Caco-2 (cell line): ENCODE measurements at regions not wholly inside any gene's neighbourhood (a gene's known extent, or its start where the extent isn't known, plus 50 kb on each side); places are given as distances from the start of the nearest gene placed in this dataset.

Experiments used
- BruUV-seq: library from RNA; stranded (reverse); fragments of 400-500 nt; replicated peaks from 2 replicates; lab custom pipeline; 2021; lab: Mats Ljungman, UMichigan
- CTCF ChIA-PET: fragments of 300-600 bp; sonication (Branson Sonifier 250); formaldehyde crosslinking; loops from one replicate; lab custom pipeline; 2022; ENCODE audit warnings: antibody characterized with exemption; lab: Charles Lee
- POLR2A ChIA-PET: fragments of 300-600 bp; sonication (Branson Sonifier 250); formaldehyde crosslinking; loops from one replicate; lab custom pipeline; 2022; ENCODE audit warnings: antibody characterized with exemption; lab: Charles Lee
- DNase-seq, 2 experiments: peaks; one replicate each; pipeline versions ENCODE4 v3.0.0 to v3.0.0-alpha.2; 2020 to 2022
- H3K27me3 ChIP-seq: replicated peaks from 2 replicates; pipeline ENCODE4 v1.6.0; 2011; ENCODE audit warnings: low read length; ENCODE audit not compliant: control insufficient read depth, insufficient read depth
- H3K36me3 ChIP-seq: 2 replicates; pipeline ENCODE4 v1.5.1; 2011; ENCODE audit warnings: low read length; ENCODE audit not compliant: control insufficient read depth, insufficient read depth
- H3K4me1 ChIP-seq: fragments of 250-450 bp; sonication (Bioruptor Pico); 2 replicates; pipeline ENCODE4 v1.5.1; 2020; ENCODE audit warnings: mild to moderate bottlenecking
- H3K4me3 ChIP-seq: 2 replicates; pipeline ENCODE4 v1.5.1; 2011; ENCODE audit warnings: low read depth, mild to moderate bottlenecking, control low read depth, low read length
- H3K9me3 ChIP-seq: fragments of 250-450 bp; sonication (Bioruptor Pico); 2 replicates; pipeline ENCODE4 v1.5.1; 2020; ENCODE audit warnings: mild to moderate bottlenecking, moderate library complexity
- H3K27ac Mint-ChIP-seq: one replicate; pipeline ENCODE4 v1.8.0; 2022; ENCODE audit warnings: mixed read lengths; ENCODE audit not compliant: unreplicated experiment
- H3K27me3 Mint-ChIP-seq: one replicate; pipeline ENCODE4 v1.8.0; 2022; ENCODE audit warnings: mixed read lengths; ENCODE audit not compliant: insufficient read depth, unreplicated experiment
- H3K36me3 Mint-ChIP-seq: one replicate; pipeline ENCODE4 v1.8.0; 2022; ENCODE audit warnings: mild to moderate bottlenecking, mixed read lengths; ENCODE audit not compliant: insufficient read depth, unreplicated experiment
- H3K4me1 Mint-ChIP-seq: one replicate; pipeline ENCODE4 v1.8.0; 2022; ENCODE audit warnings: low read depth, mixed read lengths; ENCODE audit not compliant: unreplicated experiment
- H3K4me3 Mint-ChIP-seq: one replicate; pipeline ENCODE4 v1.8.0; 2022; ENCODE audit warnings: mild to moderate bottlenecking, moderate library complexity, mixed read lengths; ENCODE audit not compliant: unreplicated experiment
- H3K9me3 Mint-ChIP-seq: one replicate; pipeline ENCODE4 v1.8.0; 2022; ENCODE audit warnings: mixed read lengths; ENCODE audit not compliant: unreplicated experiment
- intact Hi-C: fragments of 100-400 bp; cut with micrococcal nuclease; formaldehyde crosslinking; loops from one replicate; pipeline ENCODE4 v1.10.0; 2022; ENCODE audit not compliant: unreplicated experiment
- TF ChIP-seq, protein P1 (sequence below), 2 experiments: fragments of 200-600 bp in 1 of 2; IDR thresholded peaks; 1 replicate in 1 of 2; 2 replicates in 1 of 2; pipeline versions ENCODE4 v1.5.1 to v1.8.0; 2011 to 2022; ENCODE audit warnings: antibody characterized with exemption in 1 of 2, control low read depth in 1 of 2, inconsistent platforms in 1 of 2, low read depth in 1 of 2, low read length in 1 of 2, mild to moderate bottlenecking in 1 of 2, moderate library complexity in 1 of 2; ENCODE audit not compliant: insufficient read depth in 1 of 2, severe bottlenecking in 1 of 2, unreplicated experiment in 1 of 2

DNA sequence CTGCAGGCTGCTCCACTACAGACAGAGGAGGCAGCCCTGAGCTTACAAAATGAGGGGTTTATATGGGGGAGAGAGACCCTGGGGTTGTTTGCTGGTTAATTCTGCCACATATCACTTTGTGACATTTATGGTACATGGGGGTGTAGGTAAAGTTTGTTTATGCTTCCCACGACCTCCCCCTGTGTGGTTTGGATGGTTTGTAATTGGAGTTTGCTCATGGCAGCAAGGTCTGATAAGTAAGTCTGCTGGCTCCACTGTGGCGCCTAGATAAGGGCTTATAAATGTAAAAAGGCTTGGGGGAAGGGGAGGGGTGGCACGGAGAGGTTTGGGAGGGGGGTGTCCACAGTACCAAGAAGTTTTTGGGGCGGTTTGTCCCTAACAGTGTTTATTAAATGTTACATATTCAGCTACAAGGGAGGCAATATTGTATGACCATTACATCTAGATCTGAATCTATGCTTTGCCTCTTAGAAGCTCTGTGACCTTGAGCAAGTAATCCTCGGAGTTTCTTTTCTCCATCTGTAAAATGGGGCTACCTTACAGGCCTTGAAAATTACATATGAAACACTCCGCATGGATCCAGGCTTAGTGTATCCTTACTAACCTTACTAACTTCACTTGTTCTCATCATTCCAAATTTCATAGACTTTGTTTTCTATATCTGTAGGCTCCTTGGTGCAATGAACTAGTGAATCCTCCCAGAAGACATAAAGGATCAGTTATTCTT, 204.8 kb upstream of the NOX3 start:
- CTCF ChIA-PET: no interaction called here
- no TSS peak for BruUV-seq

DNA sequence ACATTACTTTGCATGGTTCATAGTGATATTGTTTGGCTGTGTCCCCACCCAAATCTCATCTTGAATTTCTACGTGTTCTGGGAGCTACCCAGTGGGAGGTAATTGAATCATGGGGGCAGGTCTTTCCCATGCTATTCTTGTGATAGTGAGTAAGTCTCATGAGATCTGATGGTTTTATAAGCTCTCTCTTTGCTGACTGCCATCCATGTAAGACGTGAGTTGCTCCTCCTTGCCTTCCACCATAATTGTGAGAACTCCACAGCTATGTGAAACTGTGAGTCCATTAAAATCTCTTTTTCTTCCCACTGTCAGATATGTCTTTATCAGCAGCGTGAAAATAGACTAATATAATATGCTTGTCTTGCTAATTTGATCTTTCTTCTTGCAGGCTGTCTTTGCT, 200.4 kb upstream of the NOX3 start:
- Mint-ChIP-seq H3K36me3 (no peaks in the 10 kb centered on the region), H3K4me3 (no peak overlapping the region), H3K9me3 (peaks cover 28% of the 10 kb centered on the region), H3K27me3 (no peaks in the 10 kb centered on the region), H3K27ac (no peak overlapping the region), H3K4me1 (no peaks in the 10 kb centered on the region)
- DNase-seq: no peak
- H3K36me3 ChIP-seq: no peaks in the 10 kb centered on the region
- intact Hi-C loops: no loop called here
- TF ChIP-seq, protein P1, sequence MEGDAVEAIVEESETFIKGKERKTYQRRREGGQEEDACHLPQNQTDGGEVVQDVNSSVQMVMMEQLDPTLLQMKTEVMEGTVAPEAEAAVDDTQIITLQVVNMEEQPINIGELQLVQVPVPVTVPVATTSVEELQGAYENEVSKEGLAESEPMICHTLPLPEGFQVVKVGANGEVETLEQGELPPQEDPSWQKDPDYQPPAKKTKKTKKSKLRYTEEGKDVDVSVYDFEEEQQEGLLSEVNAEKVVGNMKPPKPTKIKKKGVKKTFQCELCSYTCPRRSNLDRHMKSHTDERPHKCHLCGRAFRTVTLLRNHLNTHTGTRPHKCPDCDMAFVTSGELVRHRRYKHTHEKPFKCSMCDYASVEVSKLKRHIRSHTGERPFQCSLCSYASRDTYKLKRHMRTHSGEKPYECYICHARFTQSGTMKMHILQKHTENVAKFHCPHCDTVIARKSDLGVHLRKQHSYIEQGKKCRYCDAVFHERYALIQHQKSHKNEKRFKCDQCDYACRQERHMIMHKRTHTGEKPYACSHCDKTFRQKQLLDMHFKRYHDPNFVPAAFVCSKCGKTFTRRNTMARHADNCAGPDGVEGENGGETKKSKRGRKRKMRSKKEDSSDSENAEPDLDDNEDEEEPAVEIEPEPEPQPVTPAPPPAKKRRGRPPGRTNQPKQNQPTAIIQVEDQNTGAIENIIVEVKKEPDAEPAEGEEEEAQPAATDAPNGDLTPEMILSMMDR (IDR thresholded peaks at IDR 0.05; ENCODE audit: insufficient read depth in 1 of 2, low read depth in 1 of 2, low read length in 1 of 2, severe bottlenecking in 1 of 2, unreplicated experiment in 1 of 2): no peak
- no TSS peak for BruUV-seq
- H3K27me3 ChIP-seq: no peaks in the 10 kb centered on the region
- POLR2A ChIA-PET: no interaction called here
- no peak overlapping the region for H3K4me3 ChIP-seq
- no peaks in the 10 kb centered on the region; the same call in 1 of the 2 replicates for H3K9me3 ChIP-seq
- no peaks in the 10 kb centered on the region for H3K4me1 ChIP-seq
- CTCF ChIA-PET: no interaction called here

More for the DNA sequence above, 204.8 kb upstream of the NOX3 start:
- POLR2A ChIA-PET: no interaction called here
- peaks cover 3% of the 10 kb centered on the region for H3K27me3 Mint-ChIP-seq
- no peaks in the 10 kb centered on the region for H3K27me3 ChIP-seq
- H3K36me3 Mint-ChIP-seq: no peaks in the 10 kb centered on the region
- H3K9me3 ChIP-seq: no peaks in the 10 kb centered on the region
- intact Hi-C loops: no loop called here
- TF ChIP-seq, protein P1 (IDR thresholded peaks at IDR 0.05; ENCODE audit: insufficient read depth in 1 of 2, low read depth in 1 of 2, low read length in 1 of 2, severe bottlenecking in 1 of 2, unreplicated experiment in 1 of 2): no peak
- H3K4me1 Mint-ChIP-seq: no peaks in the 10 kb centered on the region
- peaks cover 12% of the 10 kb centered on the region for H3K9me3 Mint-ChIP-seq
- DNase-seq: no peak
- H3K27ac Mint-ChIP-seq: no peak overlapping the region
- H3K4me3 Mint-ChIP-seq: no peak overlapping the region
- no peaks in the 10 kb centered on the region for H3K36me3 ChIP-seq
- H3K4me3 ChIP-seq: no peak overlapping the region
- H3K4me1 ChIP-seq: no peaks in the 10 kb centered on the region

DNA sequence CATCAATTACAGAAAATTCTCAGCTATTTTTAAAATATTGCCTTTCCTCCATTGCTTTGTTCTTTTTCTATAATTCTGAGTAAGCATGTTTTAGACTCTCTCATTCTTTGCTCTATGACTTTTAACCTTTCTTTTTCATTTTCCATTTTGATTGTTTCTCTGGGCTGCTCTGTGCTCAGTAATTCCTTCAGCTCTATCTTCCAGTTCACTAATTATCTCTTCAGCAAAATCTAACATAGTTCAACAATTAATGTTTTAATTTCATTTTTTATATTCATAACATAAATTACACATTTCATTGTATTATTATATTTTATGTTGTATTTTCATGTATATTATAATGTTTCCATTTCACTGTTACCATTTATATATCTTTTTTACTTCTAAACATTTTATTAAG, 198.8 kb upstream of the NOX3 start:
- ChIA-PET POLR2A (no interaction called here), CTCF (no interaction called here)
- no peak for DNase-seq
- Histone ChIP-seq H3K36me3 (no peaks in the 10 kb centered on the region), H3K4me3 (no peak overlapping the region), H3K4me1 (no peaks in the 10 kb centered on the region), H3K27me3 (no peaks in the 10 kb centered on the region), H3K9me3 (no peaks in the 10 kb centered on the region; the same call in 1 of the 2 replicates)
- TF ChIP-seq, protein P1 (IDR thresholded peaks at IDR 0.05; ENCODE audit: insufficient read depth in 1 of 2, low read depth in 1 of 2, low read length in 1 of 2, severe bottlenecking in 1 of 2, unreplicated experiment in 1 of 2): no peak
- no peak overlapping the region for H3K27ac Mint-ChIP-seq
- intact Hi-C loops: no loop called here
- H3K36me3 Mint-ChIP-seq: no peaks in the 10 kb centered on the region
- peaks cover 28% of the 10 kb centered on the region for H3K9me3 Mint-ChIP-seq
- no TSS peak for BruUV-seq
- H3K4me3 Mint-ChIP-seq: no peak overlapping the region
- H3K27me3 Mint-ChIP-seq: no peaks in the 10 kb centered on the region
- H3K4me1 Mint-ChIP-seq: no peaks in the 10 kb centered on the region
